Neural cell (in vitro differentiated cells): ENCODE measurements at regions not wholly inside any gene's neighbourhood (a gene's known extent, or its start where the extent isn't known, plus 50 kb on each side); places are given as distances from the start of the nearest gene placed in this dataset.

ENCODE experiments used
- H2AFZ ChIP-seq: fragments of 200-600, 300-800 bp; sonication (generic), shearing (Covaris generic); 2 replicates; pipeline ENCODE4 v1.6.0; 2014; ENCODE audit warnings: low read depth, mild to moderate bottlenecking, antibody characterized with exemption, low read length, moderate library complexity
- H3F3A ChIP-seq: fragments of 200-600 bp; shearing (Covaris generic); 2 replicates; pipeline ENCODE4 v1.6.1; 2016; ENCODE audit warnings: mild to moderate bottlenecking, moderate library complexity, mixed read lengths, antibody characterized with exemption, low read length; ENCODE audit not compliant: insufficient read depth, poor library complexity, severe bottlenecking
- H3K27ac ChIP-seq: fragments of 200-600, 300-800 bp; sonication (generic), shearing (Covaris generic); 2 replicates; pipeline ENCODE4 v1.5.1; 2014; ENCODE audit warnings: mild to moderate bottlenecking, low read length, moderate library complexity
- H3K27me3 ChIP-seq: fragments of 300-800, 200-600 bp; sonication (generic), shearing (Covaris generic); 2 replicates; pipeline ENCODE4 v1.6.0; 2014; ENCODE audit warnings: mild to moderate bottlenecking, low read depth, low read length, moderate library complexity; ENCODE audit not compliant: insufficient read depth
- H3K36me3 ChIP-seq: fragments of 300-800, 200-600 bp; sonication (generic), shearing (Covaris generic); 2 replicates; pipeline ENCODE4 v1.5.1; 2014; ENCODE audit warnings: mild to moderate bottlenecking, antibody characterized with exemption, low read length, moderate library complexity; ENCODE audit not compliant: insufficient read depth
- H3K4me2 ChIP-seq: fragments of 300-800, 200-600 bp; sonication (generic), shearing (Covaris generic); 2 replicates; pipeline ENCODE4 v1.6.0; 2014; ENCODE audit warnings: mild to moderate bottlenecking, low read length
- H3K4me3 ChIP-seq: fragments of 300-800, 200-600 bp; sonication (generic), shearing (Covaris generic); 2 replicates; pipeline ENCODE4 v1.5.1; 2014; ENCODE audit warnings: mild to moderate bottlenecking, low read length, moderate library complexity
- H3K79me2 ChIP-seq: fragments of 200-600 bp; shearing (Covaris generic); replicated peaks from 2 replicates; pipeline ENCODE4 v1.6.0; 2014; ENCODE audit warnings: mild to moderate bottlenecking, low read length, moderate library complexity; ENCODE audit not compliant: insufficient read depth
- H3K9ac ChIP-seq: fragments of 300-800, 200-600 bp; sonication (generic), shearing (Covaris generic); 2 replicates; pipeline ENCODE4 v1.6.1; 2016; ENCODE audit warnings: mild to moderate bottlenecking, low read length, mixed read lengths
- H3K9me2 ChIP-seq: fragments of 200-600 bp; shearing (Covaris generic); 2 replicates; pipeline ENCODE4 v1.6.1; 2016; ENCODE audit warnings: mild to moderate bottlenecking, low read length, mixed read lengths; ENCODE audit not compliant: insufficient read depth
- H3K9me3 ChIP-seq: fragments of 200-600, 300-800 bp; sonication (generic), shearing (Covaris generic); 2 replicates; pipeline ENCODE4 v1.6.1; 2016; ENCODE audit warnings: mild to moderate bottlenecking, mixed run types, low read length, moderate library complexity, mixed read lengths
- H4K20me1 ChIP-seq: fragments of 200-600 bp; shearing (Covaris generic); 2 replicates; pipeline ENCODE4 v1.6.1; 2016; ENCODE audit warnings: mild to moderate bottlenecking, mixed run types; ENCODE audit not compliant: insufficient read depth
- CTCF ChIP-seq: fragments of 450-650 bp; IDR thresholded peaks from 2 replicates; pipeline ENCODE4 v1.5.1; 2014; ENCODE audit warnings: antibody characterized with exemption, mild to moderate bottlenecking, moderate library complexity; ENCODE audit not compliant: poor library complexity, severe bottlenecking
- EP300 ChIP-seq: fragments of 450-650 bp; conservative IDR thresholded peaks from 2 replicates; pipeline ENCODE4 v1.6.1; 2014; ENCODE audit warnings: antibody characterized with exemption, mild to moderate bottlenecking, moderate library complexity; ENCODE audit not compliant: poor library complexity, severe bottlenecking
- EZH2 ChIP-seq: fragments of 200-600, 300-800 bp; shearing (Covaris generic), sonication (generic); IDR thresholded peaks from 2 replicates; pipeline ENCODE4 v1.6.1; 2014; ENCODE audit warnings: antibody characterized with exemption, low read length, borderline replicate concordance, mild to moderate bottlenecking; ENCODE audit not compliant: insufficient read depth, poor library complexity, severe bottlenecking
- MXI1 ChIP-seq: fragments of 450-650 bp; conservative IDR thresholded peaks from 2 replicates; pipeline ENCODE4 v1.6.1; 2014; ENCODE audit warnings: antibody characterized with exemption, mild to moderate bottlenecking; ENCODE audit not compliant: poor library complexity, severe bottlenecking
- POLR2AphosphoS5 ChIP-seq: IDR thresholded peaks from 2 replicates; pipeline ENCODE4 v1.6.1; 2012
- RAD21 ChIP-seq: fragments of 450-650 bp; conservative IDR thresholded peaks from 2 replicates; pipeline ENCODE4 v1.6.1; 2014; ENCODE audit warnings: antibody characterized with exemption, mild to moderate bottlenecking, moderate library complexity
- REST ChIP-seq: IDR thresholded peaks from 2 replicates; pipeline ENCODE4 v1.6.1; 2012; ENCODE audit warnings: borderline replicate concordance
- SMC3 ChIP-seq: fragments of 450-650 bp; conservative IDR thresholded peaks from 2 replicates; pipeline ENCODE4 v1.6.1; 2014; ENCODE audit warnings: antibody characterized with exemption, mild to moderate bottlenecking, moderate library complexity; ENCODE audit not compliant: poor library complexity
- TAF1 ChIP-seq: IDR thresholded peaks from 2 replicates; pipeline ENCODE4 v1.6.1; 2012; ENCODE audit warnings: low read depth

DNA sequence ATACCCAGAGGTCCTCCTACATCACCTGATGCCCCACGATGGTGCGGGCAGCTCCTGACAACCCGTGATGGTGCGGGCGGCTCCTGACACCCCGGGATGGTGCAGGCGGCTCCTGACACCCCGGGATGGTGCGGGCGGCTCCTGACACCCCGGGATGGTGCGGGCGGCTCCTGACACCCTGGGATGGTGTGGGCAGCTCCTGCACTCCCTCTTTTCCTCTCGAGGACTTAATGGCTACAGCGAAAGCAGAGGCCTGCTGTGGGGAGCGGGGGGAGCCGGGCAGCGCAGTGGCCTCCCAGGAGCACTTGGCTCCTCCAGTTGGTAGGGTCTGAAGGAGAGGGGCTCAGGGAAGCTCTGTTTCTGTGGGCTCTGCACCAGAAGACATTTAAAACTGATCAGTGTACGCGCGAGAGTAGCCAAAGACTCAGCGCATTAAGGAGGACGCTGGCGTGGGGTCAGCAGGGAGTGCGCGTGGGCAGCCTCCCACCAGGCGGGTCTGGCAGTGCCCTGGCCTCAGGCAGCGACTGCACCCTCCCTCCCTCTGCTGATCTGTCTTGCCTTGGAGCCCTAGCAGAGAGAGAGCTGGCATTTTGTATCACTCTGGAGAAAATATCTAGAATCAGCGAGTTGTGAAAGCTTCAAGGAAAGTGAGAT lies 464.5 kb upstream of the MYT1L start:
- H3K27ac ChIP-seq = no peak overlapping the region
- TF ChIP-seq SMC3 = no peak
- TF ChIP-seq MXI1 = no peak
- TF ChIP-seq EZH2 = no peak
- no peak for TF ChIP-seq TAF1
- no peak for TF ChIP-seq REST
- no peak for TF ChIP-seq EP300
- TF ChIP-seq RAD21 = no peak
- no peak for TF ChIP-seq CTCF
- H3K4me2 ChIP-seq = no peak overlapping the region
- H2AFZ ChIP-seq = no peak overlapping the region
- H3K79me2 ChIP-seq = no peaks in the 10 kb centered on the region
- H3K36me3 ChIP-seq = no peaks in the 10 kb centered on the region
- H3K4me3 ChIP-seq = no peak overlapping the region
- H3K9ac ChIP-seq = no peak overlapping the region
- no peaks in the 10 kb centered on the region for H3K9me3 ChIP-seq
- H3K9me2 ChIP-seq = no peaks in the 10 kb centered on the region
- H4K20me1 ChIP-seq = no peaks in the 10 kb centered on the region
- H3F3A ChIP-seq = no peaks in the 10 kb centered on the region
- no peaks in the 10 kb centered on the region for H3K27me3 ChIP-seq

GRCh38 chr2:2793925-2794560 lies 463.0 kb upstream of the MYT1L start:
- H3K9me3 ChIP-seq = no peaks in the 10 kb centered on the region
- H3K27me3 ChIP-seq = no peaks in the 10 kb centered on the region
- no peak overlapping the region for H3K9ac ChIP-seq
- no peak overlapping the region for H3K4me3 ChIP-seq
- no peak overlapping the region for H3K27ac ChIP-seq
- H2AFZ ChIP-seq = no peak overlapping the region
- H3K9me2 ChIP-seq = no peaks in the 10 kb centered on the region
- no peaks in the 10 kb centered on the region for H3K79me2 ChIP-seq
- no peaks in the 10 kb centered on the region for H3K36me3 ChIP-seq
- no peaks in the 10 kb centered on the region for H4K20me1 ChIP-seq
- no peaks in the 10 kb centered on the region for H3F3A ChIP-seq
- TF ChIP-seq SMC3 = no peak
- no peak for TF ChIP-seq TAF1
- TF ChIP-seq EP300 = no peak
- no peak for TF ChIP-seq RAD21
- no peak for TF ChIP-seq EZH2
- TF ChIP-seq REST = no peak
- TF ChIP-seq CTCF = no peak
- no peak for TF ChIP-seq MXI1
- no peak for TF ChIP-seq POLR2AphosphoS5
- no peak overlapping the region for H3K4me2 ChIP-seq
